SK-N-MC (cell line): ENCODE measurements at regions not wholly inside any gene's neighbourhood (a gene's known extent, or its start where the extent isn't known, plus 50 kb on each side); places are given as distances from the start of the nearest gene placed in this dataset.

Experiments used
- DNase-seq: peaks from one replicate; pipeline ENCODE4 v3.0.0-alpha.2; 2011; ENCODE audit warnings: low read depth, low spot score
- H3K27ac ChIP-seq: fragments of 200-600 bp; sonication (generic); 2 replicates; pipeline ENCODE4 v1.5.1; 2016; ENCODE audit warnings: mixed run types
- H3K36me3 ChIP-seq: fragments of 200-600 bp; sonication (generic); 2 replicates; pipeline ENCODE4 v1.6.1; 2017; ENCODE audit warnings: antibody characterized with exemption, low read length, mixed read lengths; ENCODE audit not compliant: insufficient read depth
- H3K4me3 ChIP-seq: fragments of 200-600 bp; sonication (generic); 2 replicates; pipeline ENCODE4 v1.5.1; 2016
- H3K9ac ChIP-seq: fragments of 200-600 bp; sonication (generic); 2 replicates; pipeline ENCODE4 v1.8.0; 2017; ENCODE audit warnings: mixed run types, mixed read lengths; ENCODE audit not compliant: insufficient read length
- H3K9me3 ChIP-seq: fragments of 200-600 bp; sonication (generic); 2 replicates; pipeline ENCODE4 v1.6.1; 2017; ENCODE audit warnings: low read depth, mild to moderate bottlenecking, antibody characterized with exemption, low read length, moderate library complexity, mixed read lengths
- EZH2 ChIP-seq: fragments of 200-600 bp; sonication (generic); IDR thresholded peaks from one replicate; pipeline ENCODE4 v1.6.1; 2017; ENCODE audit warnings: antibody characterized with exemption
- FOXP2 ChIP-seq: optimal IDR thresholded peaks from 2 replicates; pipeline ENCODE3; 2011; ENCODE audit warnings: mild to moderate bottlenecking, moderate library complexity; ENCODE audit not compliant: insufficient read depth; ENCODE audit errors: extremely low read length, control extremely low read depth
- POLR2AphosphoS5 ChIP-seq: IDR thresholded peaks from 2 replicates; pipeline ENCODE4 v1.6.1; 2012; ENCODE audit warnings: mild to moderate bottlenecking, low read depth, low read length, borderline replicate concordance

- no peak overlapping the region for H3K4me3 ChIP-seq
Measured at GRCh38 chr20:51310216-51310615, 232.3 kb downstream of the NFATC2 start.

GRCh38 chr20:51309128-51309527 lies 233.4 kb downstream of the NFATC2 start:
- no peak for DNase-seq
- Histone ChIP-seq H3K36me3 (no peaks in the 10 kb centered on the region), H3K9me3 (no peaks in the 10 kb centered on the region), H3K4me3 (no peak overlapping the region), H3K9ac (no peak overlapping the region), H3K27ac (no peak overlapping the region)
- no peak for TF ChIP-seq EZH2
- TF ChIP-seq FOXP2 = no peak
- TF ChIP-seq POLR2AphosphoS5 = no peak

More at GRCh38 chr20:51310216-51310615, 232.3 kb downstream of the NFATC2 start:
- TF ChIP-seq POLR2AphosphoS5 (no peak), FOXP2 (no peak), EZH2 (no peak)
- H3K36me3 ChIP-seq = no peaks in the 10 kb centered on the region
- H3K9me3 ChIP-seq = no peaks in the 10 kb centered on the region
- H3K9ac ChIP-seq = no peak overlapping the region
- no peak for DNase-seq
- H3K27ac ChIP-seq = no peak overlapping the region

GRCh38 chr20:51306521-51307358 lies 235.8 kb downstream of the NFATC2 start:
- Histone ChIP-seq H3K9me3 (no peaks in the 10 kb centered on the region), H3K4me3 (no peak overlapping the region), H3K27ac (no peak overlapping the region), H3K36me3 (no peaks in the 10 kb centered on the region), H3K9ac (no peak overlapping the region)
- TF ChIP-seq POLR2AphosphoS5 (no peak), FOXP2 (no peak), EZH2 (no peak)
- DNase-seq = no peak

- TF ChIP-seq POLR2AphosphoS5 (no peak), FOXP2 (no peak), EZH2 (no peak)
- no peaks in the 10 kb centered on the region for H3K36me3 ChIP-seq
- H3K4me3 ChIP-seq = no peak overlapping the region
- no peak for DNase-seq
- H3K9ac ChIP-seq = no peak overlapping the region
- H3K9me3 ChIP-seq = no peaks in the 10 kb centered on the region
- no peak overlapping the region for H3K27ac ChIP-seq
Measured at GRCh38 chr20:51306081-51306480, 236.4 kb downstream of the NFATC2 start.

GRCh38 chr20:51305316-51306052 lies 237.0 kb downstream of the NFATC2 start:
- H3K9ac ChIP-seq = no peak overlapping the region
- no peak for DNase-seq
- no peak overlapping the region for H3K4me3 ChIP-seq
- no peak overlapping the region for H3K27ac ChIP-seq
- no peaks in the 10 kb centered on the region for H3K36me3 ChIP-seq
- H3K9me3 ChIP-seq = no peaks in the 10 kb centered on the region
- TF ChIP-seq FOXP2 (no peak), POLR2AphosphoS5 (no peak)

GRCh38 chr20:51303731-51304670 lies 238.5 kb downstream of the NFATC2 start:
- no peak overlapping the region for H3K27ac ChIP-seq
- H3K9me3 ChIP-seq = no peaks in the 10 kb centered on the region
- no peak for DNase-seq
- no peak overlapping the region for H3K4me3 ChIP-seq
- TF ChIP-seq FOXP2 = no peak
- no peak for TF ChIP-seq POLR2AphosphoS5
- no peak for TF ChIP-seq EZH2
- no peaks in the 10 kb centered on the region for H3K36me3 ChIP-seq
- H3K9ac ChIP-seq = no peak overlapping the region

GRCh38 chr20:51301026-51301425 lies 241.5 kb downstream of the NFATC2 start:
- Histone ChIP-seq H3K27ac (no peak overlapping the region), H3K4me3 (no peak overlapping the region), H3K36me3 (no peaks in the 10 kb centered on the region), H3K9me3 (no peaks in the 10 kb centered on the region), H3K9ac (no peak overlapping the region)
- no peak for DNase-seq
- TF ChIP-seq EZH2 (no peak), POLR2AphosphoS5 (no peak), FOXP2 (no peak)
